ENCODE measurements at regions not wholly inside any gene's neighbourhood (a gene's known extent, or its start where the extent isn't known, plus 50 kb on each side); places are given as distances from the start of the nearest gene placed in this dataset.
"Not testable (repeated sequence)": the region's sequence is repeated elsewhere in the genome, so short reads cannot be mapped to it uniquely, and the experiment has no call there.

- in situ Hi-C loops (cut with MboI; ENCODE audit: low pct_unique_long_range_greater_than_20kb in 2 of 9, low sequenced_read_pairs in 9 of 9, unreplicated experiment in 9 of 9) = no loop called here
- WGBS, 10 experiments = 23 to 98% (median 85%) methylated on average over 1 to 5 of the region's 5 CpGs; no CpG with 5 or more reads in 1 of the 10 experiments
- peaks cover 0 to 16% of the 10 kb centered on the region in 2 donors for H3K4me1 ChIP-seq (replicated peaks in 1 of 2)
- ATAC-seq (replicated peaks in 6 of 8) = peak in 4 of 8 experiments; percentile 47 to 97 (median 87)
- no peak overlapping the region for H3K4me3 ChIP-seq
- no peak overlapping the region for H3K27ac ChIP-seq
Observed at GRCh38 chr2:39875182-39875913, 96.3 kb upstream of the THUMPD2 start.

GRCh38 chr2:39874236-39874635 lies 95.2 kb upstream of the THUMPD2 start:
- WGBS, 10 experiments = 0 to 94% (median 80%) methylated on average over 1 to 4 of the region's 4 CpGs; no CpG with 5 or more reads in 2 of the 10 experiments

GRCh38 chr2:39873586-39873985 lies 94.5 kb upstream of the THUMPD2 start:
- no peak overlapping the region for H3K4me3 ChIP-seq
- 63 to 100% (median 88%) methylated on average over 1 to 3 of the region's 3 CpGs; no CpG with 5 or more reads in 1 of the 10 experiments for WGBS, 10 experiments
- no peak for ATAC-seq (replicated peaks in 6 of 8)
- no peak overlapping the region for H3K27ac ChIP-seq
- in situ Hi-C loops (cut with MboI; ENCODE audit: low pct_unique_long_range_greater_than_20kb in 2 of 9, low sequenced_read_pairs in 9 of 9, unreplicated experiment in 9 of 9) = no loop called here
- H3K4me1 ChIP-seq (replicated peaks in 1 of 2) = peaks cover 0 to 16% of the 10 kb centered on the region in 2 donors

More at GRCh38 chr2:39874236-39874635, 95.2 kb upstream of the THUMPD2 start:
- Histone ChIP-seq H3K4me1 (replicated peaks in 1 of 2) (peaks cover 0 to 16% of the 10 kb centered on the region in 2 donors), H3K4me3 (no peak overlapping the region), H3K27ac (no peak overlapping the region)
- ATAC-seq (replicated peaks in 6 of 8) = no peak
- in situ Hi-C loops (cut with MboI; ENCODE audit: low pct_unique_long_range_greater_than_20kb in 2 of 9, low sequenced_read_pairs in 9 of 9, unreplicated experiment in 9 of 9) = no loop called here

DNA sequence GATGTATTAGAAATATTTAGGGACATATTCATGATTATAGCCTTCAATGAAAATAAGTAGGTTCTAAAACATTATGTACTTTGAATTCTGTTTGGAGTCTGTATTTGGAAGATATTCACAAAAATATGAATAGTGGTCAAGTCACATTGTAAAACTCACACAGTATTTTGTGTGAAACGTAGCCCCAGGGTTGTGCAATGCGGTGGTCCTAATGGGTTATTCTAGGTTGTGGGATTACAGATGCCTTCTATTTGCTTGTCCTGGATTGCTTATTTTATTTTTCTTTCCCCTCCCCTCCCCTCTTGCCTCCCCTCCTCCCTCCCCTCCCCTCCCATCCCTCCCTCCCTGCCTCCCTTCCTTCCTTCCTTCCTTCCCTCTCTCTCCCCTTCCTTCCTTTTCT lies 93.7 kb upstream of the THUMPD2 start:
- WGBS, 10 experiments = 82 to 86% (median 83%) methylated on average over 1 to 2 of the region's 2 CpGs; no CpG with 5 or more reads in 6 of the 10 experiments
- Histone ChIP-seq H3K4me1 (replicated peaks in 1 of 2) (peaks cover 0 to 16% of the 10 kb centered on the region in 2 donors), H3K4me3 (no peak overlapping the region), H3K27ac (no peak overlapping the region)
- ATAC-seq (replicated peaks in 6 of 8) = no peak
- in situ Hi-C loops (cut with MboI; ENCODE audit: low pct_unique_long_range_greater_than_20kb in 2 of 9, low sequenced_read_pairs in 9 of 9, unreplicated experiment in 9 of 9) = no loop called here

- Histone ChIP-seq H3K4me1 (replicated peaks in 1 of 2) (peaks cover 0 to 16% of the 10 kb centered on the region in 2 donors), H3K4me3 (no peak overlapping the region), H3K27ac (peak overlapping the region in 1 of 2 donors; percentile 72)
- in situ Hi-C loops (cut with MboI; ENCODE audit: low pct_unique_long_range_greater_than_20kb in 2 of 9, low sequenced_read_pairs in 9 of 9, unreplicated experiment in 9 of 9) = no loop called here
- peak; percentile 18 to 100 (median 93) for ATAC-seq (replicated peaks in 6 of 8)
- 0 to 68% (median 44%) methylated on average over 2 to 5 of the region's 7 CpGs; no CpG with 5 or more reads in 2 of the 10 experiments for WGBS, 10 experiments
Observed at GRCh38 chr2:39871291-39871761, 92.3 kb upstream of the THUMPD2 start.

DNA sequence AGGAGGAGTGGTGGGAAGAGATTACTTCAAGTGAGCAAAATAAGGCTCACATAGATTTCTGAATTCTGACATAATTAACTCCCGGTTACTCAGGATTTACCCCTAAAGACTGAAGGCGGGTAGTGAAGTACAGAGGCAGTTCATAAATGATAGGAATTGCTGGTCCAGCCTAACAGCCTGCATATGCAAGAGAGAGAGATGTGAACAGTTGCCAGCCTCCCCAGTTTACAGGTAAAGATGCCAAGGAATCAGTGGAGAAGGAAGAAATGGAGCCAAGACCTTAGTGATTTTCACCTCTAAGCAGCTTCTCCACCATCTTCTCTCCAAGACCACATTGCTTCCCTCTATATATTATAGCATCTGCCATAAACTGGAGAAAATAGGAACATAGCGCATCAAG lies 91.8 kb upstream of the THUMPD2 start:
- ATAC-seq (replicated peaks in 6 of 8) = no peak
- H3K4me3 ChIP-seq = no peak overlapping the region
- H3K27ac ChIP-seq = peak overlapping the region in 1 of 2 donors; percentile 72
- in situ Hi-C loops (cut with MboI; ENCODE audit: low pct_unique_long_range_greater_than_20kb in 2 of 9, low sequenced_read_pairs in 9 of 9, unreplicated experiment in 9 of 9) = no loop called here
- 0 to 100% (median 51%) methylated on average over 1 to 3 of the region's 3 CpGs; no CpG with 5 or more reads in 2 of the 10 experiments for WGBS, 10 experiments
- H3K4me1 ChIP-seq (replicated peaks in 1 of 2) = peaks cover 0 to 16% of the 10 kb centered on the region in 2 donors

DNA sequence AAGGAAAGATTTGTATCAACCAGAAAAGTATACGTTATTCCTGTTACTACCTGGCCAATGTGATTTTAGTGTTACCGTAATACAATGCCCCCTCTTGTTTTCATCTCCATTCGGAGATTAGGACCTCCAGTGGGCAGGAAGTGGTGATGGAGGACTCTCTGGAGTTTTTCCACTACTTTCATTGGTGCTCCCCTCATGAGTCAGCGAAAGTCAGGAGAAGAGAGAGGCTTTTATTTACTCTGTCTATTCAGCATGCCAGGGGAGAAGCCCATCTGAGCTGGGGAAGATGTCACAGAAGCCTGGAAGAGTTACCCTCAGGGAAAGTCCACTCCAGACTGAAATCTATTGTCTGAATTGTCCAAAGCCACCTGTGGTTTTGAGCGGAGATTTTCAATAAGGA lies 88.2 kb upstream of the THUMPD2 start:
- Histone ChIP-seq H3K4me3 (no peak overlapping the region), H3K27ac (no peak overlapping the region), H3K4me1 (replicated peaks in 1 of 2) (peaks cover 0 to 16% of the 10 kb centered on the region in 2 donors)
- in situ Hi-C loops (cut with MboI; ENCODE audit: low pct_unique_long_range_greater_than_20kb in 2 of 9, low sequenced_read_pairs in 9 of 9, unreplicated experiment in 9 of 9) = no loop called here
- WGBS, 10 experiments = 68 to 100% (median 86%) methylated on average over 1 to 5 of the region's 5 CpGs
- no peak for ATAC-seq (replicated peaks in 6 of 8)

DNA sequence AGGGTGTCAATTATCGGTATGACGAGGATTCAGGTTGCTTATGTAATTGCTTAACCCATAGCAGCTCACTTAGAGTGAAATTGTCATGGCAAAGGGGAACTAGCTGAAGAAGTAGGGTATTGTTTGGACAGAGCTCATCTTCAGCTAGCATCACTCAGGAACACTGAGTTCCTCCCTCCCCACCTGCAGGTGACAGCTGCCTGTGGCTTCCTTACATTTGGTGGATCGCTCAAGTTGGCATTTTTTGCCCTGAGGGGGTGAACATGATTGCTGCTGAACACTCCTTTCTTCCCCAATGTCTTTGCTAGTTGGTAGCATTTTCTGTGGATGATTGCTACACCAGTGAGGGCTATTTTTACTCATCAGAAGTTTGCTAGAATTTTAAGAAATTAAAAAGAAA lies 86.7 kb upstream of the THUMPD2 start:
- Histone ChIP-seq H3K4me1 (replicated peaks in 1 of 2) (peaks cover 0 to 2% of the 10 kb centered on the region in 2 donors), H3K27ac (no peak overlapping the region), H3K4me3 (no peak overlapping the region)
- in situ Hi-C loops (cut with MboI; ENCODE audit: low pct_unique_long_range_greater_than_20kb in 2 of 9, low sequenced_read_pairs in 9 of 9, unreplicated experiment in 9 of 9) = no loop called here
- WGBS, 10 experiments = 20 to 100% (median 80%) methylated on average over 1 to 3 of the region's 3 CpGs; no CpG with 5 or more reads in 4 of the 10 experiments
- no peak for ATAC-seq (replicated peaks in 6 of 8)

DNA sequence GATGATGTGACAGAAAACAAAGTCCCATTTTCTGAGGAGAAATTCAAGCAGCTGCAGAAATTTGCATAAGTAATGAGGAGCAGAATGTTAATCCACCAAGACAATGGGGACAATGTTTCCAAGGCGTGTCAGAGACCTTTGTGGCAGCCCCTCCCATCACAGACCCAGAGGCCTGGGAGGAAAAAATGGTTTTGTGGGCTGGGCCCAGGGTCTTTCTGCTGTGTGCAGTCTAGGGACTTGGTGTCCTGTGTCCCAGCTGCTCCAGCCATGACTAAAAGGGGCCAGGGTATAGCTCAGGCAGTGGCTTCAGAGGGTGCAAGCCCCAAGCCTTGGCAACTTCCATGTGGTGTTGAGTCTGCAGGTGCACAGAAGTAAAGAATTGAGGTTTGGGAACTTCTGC lies 84.6 kb upstream of the THUMPD2 start:
- H3K27ac ChIP-seq; H3K4me3 ChIP-seq; H3K4me1 ChIP-seq (replicated peaks in 1 of 2); ATAC-seq (replicated peaks in 6 of 8); in situ Hi-C loops (cut with MboI; ENCODE audit: low pct_unique_long_range_greater_than_20kb in 2 of 9, low sequenced_read_pairs in 9 of 9, unreplicated experiment in 9 of 9): not testable (repeated sequence)
- WGBS, 10 experiments = 43 to 100% (median 83%) methylated on average over 1 of the region's 1 CpG; no CpG with 5 or more reads in 7 of the 10 experiments

- Histone ChIP-seq H3K4me3 (no peak overlapping the region), H3K4me1 (replicated peaks in 1 of 2) (peaks cover 0 to 9% of the 10 kb centered on the region in 2 donors), H3K27ac (no peak overlapping the region)
- 50 to 100% (median 77%) methylated on average over 1 to 3 of the region's 3 CpGs; no CpG with 5 or more reads in 3 of the 10 experiments for WGBS, 10 experiments
- in situ Hi-C loops (cut with MboI; ENCODE audit: low pct_unique_long_range_greater_than_20kb in 2 of 9, low sequenced_read_pairs in 9 of 9, unreplicated experiment in 9 of 9) = no loop called here
- ATAC-seq (replicated peaks in 6 of 8) = no peak
Observed at GRCh38 chr2:39860538-39860937, 81.5 kb upstream of the THUMPD2 start.

- no peak for ATAC-seq (replicated peaks in 6 of 8)
- Histone ChIP-seq H3K4me1 (replicated peaks in 1 of 2) (peaks cover 0 to 14% of the 10 kb centered on the region in 2 donors), H3K27ac (no peak overlapping the region), H3K4me3 (no peak overlapping the region)
- in situ Hi-C loops (cut with MboI; ENCODE audit: low pct_unique_long_range_greater_than_20kb in 2 of 9, low sequenced_read_pairs in 9 of 9, unreplicated experiment in 9 of 9) = no loop called here
- 0 to 100% (median 58%) methylated on average over 1 to 2 of the region's 2 CpGs; no CpG with 5 or more reads in 1 of the 10 experiments for WGBS, 10 experiments
Observed at GRCh38 chr2:39858677-39859076, 79.6 kb upstream of the THUMPD2 start.

GRCh38 chr2:39855856-39856255 lies 76.8 kb upstream of the THUMPD2 start:
- Histone ChIP-seq H3K4me3 (no peak overlapping the region), H3K4me1 (replicated peaks in 1 of 2) (peaks cover 12 to 28% of the 10 kb centered on the region in 2 donors), H3K27ac (no peak overlapping the region)
- in situ Hi-C loops (cut with MboI; ENCODE audit: low pct_unique_long_range_greater_than_20kb in 2 of 9, low sequenced_read_pairs in 9 of 9, unreplicated experiment in 9 of 9) = no loop called here
- ATAC-seq (replicated peaks in 6 of 8) = peak in 1 of 8 experiments; percentile 36
- WGBS, 10 experiments = 42 to 100% (median 81%) methylated on average over 1 to 3 of the region's 3 CpGs

- ATAC-seq (replicated peaks in 6 of 8) = no peak
- Histone ChIP-seq H3K27ac (no peak overlapping the region), H3K4me3 (no peak overlapping the region), H3K4me1 (replicated peaks in 1 of 2) (peaks cover 12 to 35% of the 10 kb centered on the region in 2 donors)
- WGBS, 10 experiments = 60 to 100% (median 82%) methylated on average over 2 to 5 of the region's 5 CpGs; no CpG with 5 or more reads in 1 of the 10 experiments
- in situ Hi-C loops (cut with MboI; ENCODE audit: low pct_unique_long_range_greater_than_20kb in 2 of 9, low sequenced_read_pairs in 9 of 9, unreplicated experiment in 9 of 9) = no loop called here
Observed at GRCh38 chr2:39854771-39855170, 75.7 kb upstream of the THUMPD2 start.

Data from motor neuron (in vitro differentiated cells).